Ascending aorta (tissue), 2 donors: ENCODE measurements at regions not wholly inside any gene's neighbourhood (a gene's known extent, or its start where the extent isn't known, plus 50 kb on each side); places are given as distances from the start of the nearest gene placed in this dataset.
A peak's percentile ranks its signal among the peaks of the same experiment; 100 is the strongest.

Experiments
- DNase-seq, 2 donors: peaks; one replicate each; pipeline ENCODE4 v3.0.0-alpha.2; 2019; ENCODE audit warnings: low spot score in 2 of 2
- H3K27ac ChIP-seq, 2 donors: fragments of 200-600 bp; sonication (generic); one replicate each; pipeline ENCODE4 v1.5.1; 2016 to 2017; ENCODE audit warnings: mild to moderate bottlenecking in 1 of 2
- H3K27me3 ChIP-seq: fragments of 200-600 bp; sonication (generic); one replicate; pipeline ENCODE4 v1.5.1; 2017
- H3K36me3 ChIP-seq, 2 donors: fragments of 200-600 bp; sonication (generic); one replicate each; pipeline ENCODE4 v1.5.1; 2016
- H3K4me1 ChIP-seq, 2 donors: fragments of 200-600 bp; sonication (generic); one replicate each; pipeline ENCODE4 v1.5.1; 2016 to 2017; ENCODE audit warnings: mild to moderate bottlenecking in 1 of 2
- H3K4me3 ChIP-seq, 2 donors: fragments of 200-600 bp; sonication (generic); one replicate each; pipeline ENCODE4 v1.5.1; 2016 to 2017; ENCODE audit warnings: mild to moderate bottlenecking in 1 of 2
- H3K9me3 ChIP-seq, 2 donors: fragments of 200-600 bp; sonication (generic); one replicate each; pipeline ENCODE4 v1.5.1; 2016
- CTCF ChIP-seq, 3 experiments: fragments of 200-600 bp in 2 of 3; fragments of 450-650 bp in 1 of 3; sonication (generic) in 2 of 3; IDR thresholded peaks; one replicate each; pipeline ENCODE4 v1.5.1; 2016 to 2019; ENCODE audit warnings: antibody characterized with exemption in 3 of 3, mild to moderate bottlenecking in 1 of 3, moderate library complexity in 1 of 3
- intact Hi-C: fragments of 100-400 bp; cut with DNase I; formaldehyde crosslinking; loops from one replicate; pipeline ENCODE4 v1.15.1; 2023

GRCh38 chr5:86971034-86971571, 296.6 kb upstream of the RASA1 start:
- H3K9me3 ChIP-seq = no peaks in the 10 kb centered on the region
- DNase-seq = no peak

GRCh38 chr5:86974955-86975354, 292.7 kb upstream of the RASA1 start:
- H3K27ac ChIP-seq = no peak overlapping the region

More at GRCh38 chr5:86971034-86971571, 296.6 kb upstream of the RASA1 start:
- Histone ChIP-seq H3K4me3 (no peak overlapping the region), H3K4me1 (peaks cover 0 to 2% of the 10 kb centered on the region in 2 donors), H3K36me3 (no peaks in the 10 kb centered on the region), H3K27ac (no peak overlapping the region), H3K27me3 (no peaks in the 10 kb centered on the region)
- intact Hi-C loops = no loop called here
- no peak for TF ChIP-seq CTCF (IDR thresholded peaks at IDR 0.05)

GRCh38 chr5:86977190-86977589, 290.5 kb upstream of the RASA1 start:
- no peak for DNase-seq
- Histone ChIP-seq H3K9me3 (no peaks in the 10 kb centered on the region), H3K36me3 (no peaks in the 10 kb centered on the region), H3K27ac (no peak overlapping the region), H3K4me1 (no peaks in the 10 kb centered on the region), H3K4me3 (no peak overlapping the region), H3K27me3 (no peaks in the 10 kb centered on the region)
- intact Hi-C loops = no loop called here
- TF ChIP-seq CTCF (IDR thresholded peaks at IDR 0.05) = no peak

More at GRCh38 chr5:86974955-86975354, 292.7 kb upstream of the RASA1 start:
- H3K4me1 ChIP-seq = no peaks in the 10 kb centered on the region
- intact Hi-C loops = no loop called here
- no peak overlapping the region for H3K4me3 ChIP-seq
- no peaks in the 10 kb centered on the region for H3K36me3 ChIP-seq
- no peak for TF ChIP-seq CTCF (IDR thresholded peaks at IDR 0.05)
- no peak for DNase-seq
- no peaks in the 10 kb centered on the region for H3K9me3 ChIP-seq
- no peaks in the 10 kb centered on the region for H3K27me3 ChIP-seq

GRCh38 chr5:86977808-86978207, 289.9 kb upstream of the RASA1 start:
- no peaks in the 10 kb centered on the region for H3K4me1 ChIP-seq
- H3K36me3 ChIP-seq = no peaks in the 10 kb centered on the region
- no peak for DNase-seq
- intact Hi-C loops = no loop called here
- H3K27me3 ChIP-seq = no peaks in the 10 kb centered on the region
- TF ChIP-seq CTCF (IDR thresholded peaks at IDR 0.05) = no peak
- H3K4me3 ChIP-seq = no peak overlapping the region
- no peaks in the 10 kb centered on the region for H3K9me3 ChIP-seq
- no peak overlapping the region for H3K27ac ChIP-seq

- H3K27ac ChIP-seq = peak overlapping the region in 1 of 2 donors; percentile 26
Measured at GRCh38 chr5:86979811-86980411, 287.8 kb upstream of the RASA1 start.

More at GRCh38 chr5:86979811-86980411, 287.8 kb upstream of the RASA1 start:
- H3K4me3 ChIP-seq = no peak overlapping the region
- no peaks in the 10 kb centered on the region for H3K9me3 ChIP-seq
- no peaks in the 10 kb centered on the region for H3K27me3 ChIP-seq
- intact Hi-C loops = no loop called here
- no peak for TF ChIP-seq CTCF (IDR thresholded peaks at IDR 0.05)
- no peaks in the 10 kb centered on the region for H3K4me1 ChIP-seq
- no peak for DNase-seq
- H3K36me3 ChIP-seq = no peaks in the 10 kb centered on the region
